Thyroid gland (tissue), 4 donors: ENCODE measurements at regions not wholly inside any gene's neighbourhood (a gene's known extent, or its start where the extent isn't known, plus 50 kb on each side); places are given as distances from the start of the nearest gene placed in this dataset.

Source experiments
- POLR2A ChIP-seq, 2 donors: fragments of 450-650 bp; IDR thresholded peaks; one replicate each; pipeline ENCODE4 v1.6.1; 2017; ENCODE audit warnings: antibody characterized with exemption in 2 of 2, mild to moderate bottlenecking in 2 of 2, moderate library complexity in 1 of 2
- TF ChIP-seq, protein P1 (sequence below), 6 experiments: fragments of 200-600 bp in 3 of 6; fragments of 450-650 bp in 3 of 6; sonication (generic) in 3 of 6; IDR thresholded peaks; one replicate each; pipeline ENCODE4 v1.5.1; 2016 to 2019; ENCODE audit warnings: antibody characterized with exemption in 6 of 6, mild to moderate bottlenecking in 2 of 6, inconsistent platforms in 1 of 6, moderate library complexity in 1 of 6

DNA sequence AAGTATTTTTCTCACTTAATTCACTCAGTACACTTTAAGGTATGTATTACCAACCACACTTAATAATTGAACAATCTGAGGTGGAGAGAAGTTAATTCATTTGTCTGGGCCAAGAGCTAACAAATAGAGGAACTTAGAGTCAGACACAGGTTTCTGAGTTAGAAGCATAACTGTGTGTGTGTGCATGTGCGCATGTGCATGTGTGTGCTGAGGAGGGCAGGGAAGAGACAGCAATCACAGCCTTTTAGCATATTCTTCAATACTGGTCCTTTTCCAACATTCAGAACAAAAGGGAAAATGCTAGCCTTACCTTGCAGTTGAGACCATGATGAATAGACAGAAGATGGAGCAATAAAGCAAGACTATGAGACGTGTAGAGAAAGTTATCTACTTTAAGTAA, 136.2 kb upstream of the ATP5MC3 start:
- no peak for TF ChIP-seq POLR2A (IDR thresholded peaks at IDR 0.05)
- TF ChIP-seq, protein P1, sequence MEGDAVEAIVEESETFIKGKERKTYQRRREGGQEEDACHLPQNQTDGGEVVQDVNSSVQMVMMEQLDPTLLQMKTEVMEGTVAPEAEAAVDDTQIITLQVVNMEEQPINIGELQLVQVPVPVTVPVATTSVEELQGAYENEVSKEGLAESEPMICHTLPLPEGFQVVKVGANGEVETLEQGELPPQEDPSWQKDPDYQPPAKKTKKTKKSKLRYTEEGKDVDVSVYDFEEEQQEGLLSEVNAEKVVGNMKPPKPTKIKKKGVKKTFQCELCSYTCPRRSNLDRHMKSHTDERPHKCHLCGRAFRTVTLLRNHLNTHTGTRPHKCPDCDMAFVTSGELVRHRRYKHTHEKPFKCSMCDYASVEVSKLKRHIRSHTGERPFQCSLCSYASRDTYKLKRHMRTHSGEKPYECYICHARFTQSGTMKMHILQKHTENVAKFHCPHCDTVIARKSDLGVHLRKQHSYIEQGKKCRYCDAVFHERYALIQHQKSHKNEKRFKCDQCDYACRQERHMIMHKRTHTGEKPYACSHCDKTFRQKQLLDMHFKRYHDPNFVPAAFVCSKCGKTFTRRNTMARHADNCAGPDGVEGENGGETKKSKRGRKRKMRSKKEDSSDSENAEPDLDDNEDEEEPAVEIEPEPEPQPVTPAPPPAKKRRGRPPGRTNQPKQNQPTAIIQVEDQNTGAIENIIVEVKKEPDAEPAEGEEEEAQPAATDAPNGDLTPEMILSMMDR (IDR thresholded peaks at IDR 0.05), result no peak
